Pancreas (tissue), 10 donors: ENCODE measurements at regions not wholly inside any gene's neighbourhood (a gene's known extent, or its start where the extent isn't known, plus 50 kb on each side); places are given as distances from the start of the nearest gene placed in this dataset.

ENCODE experiments used
- ATAC-seq, 4 donors: fragments of 200-7000 bp; cut with Tn5 transposase; one replicate each; pipeline versions ENCODE4 v1.8.0 to v1.9.1; 2020; ENCODE audit warnings: mild to moderate bottlenecking in 4 of 4, moderate library complexity in 4 of 4
- DNase-seq, 6 donors: peaks; one replicate each; pipeline ENCODE4 v3.0.0-alpha.2; 2020
- FAIRE-seq: peaks from 2 replicates; lab custom pipeline; 2012; peaks lifted over from hg19 to GRCh38; lab: Jason Lieb, UNC
- H3K27ac ChIP-seq, 4 donors: fragments of 200-600 bp; sonication (generic); 1 replicate in 3 of 4; 2 replicates in 1 of 4; pipeline versions ENCODE4 v1.5.0 to v1.8.0; 2020
- H3K27me3 ChIP-seq, 4 donors: fragments of 200-600 bp; one replicate each; pipeline ENCODE4 v1.8.0; 2021
- H3K36me3 ChIP-seq, 3 donors: fragments of 200-600 bp; sonication (generic) in 1 of 3; one replicate each; pipeline versions ENCODE4 v1.5.0 to v1.8.0; 2020 to 2021
- H3K4me1 ChIP-seq, 3 donors: fragments of 200-600 bp; one replicate each; pipeline ENCODE4 v1.8.0; 2021
- H3K4me3 ChIP-seq, 4 donors: fragments of 200-600 bp; sonication (generic) in 2 of 4; one replicate each; pipeline versions ENCODE4 v1.5.0 to v1.8.0; 2020 to 2021
- H3K9me3 ChIP-seq, 4 donors: fragments of 200-600 bp; one replicate each; pipeline ENCODE4 v1.8.0; 2021
- WGBS, 2 donors: extraction: QIAGEN DNeasy Blood & Tissue Kit; methylation state at CpG; one replicate each; pipeline ENCODE4 v1.1.7; 2013; 5-methylcytosine and 5-hydroxymethylcytosine counted together
- intact Hi-C, 3 donors: fragments of 100-400 bp; cut with DNase I; formaldehyde crosslinking; loops; one replicate each; pipeline versions ENCODE4 v1.11.1 to v1.14.2; 2022
- TF ChIP-seq, protein P1 (sequence below), 4 donors: fragments of 200-600 bp; sonication (generic) in 3 of 4; IDR thresholded peaks; one replicate each; pipeline versions ENCODE4 v1.5.0 to v1.8.0; 2021; ENCODE audit warnings: antibody characterized with exemption in 4 of 4
- donor health status: healthy with polysubstance abuse.
- donor health status: DM: no; HTN: no; CAD: no; lungs with moderate emphysema.
- donor health status: DM: no; HTN: no; CAD: no.
- donor health status: control.
- donor health status: control.
- donor health status: Bipolar disorder and iron deficiency.
- donor health status: DM: yes; HTN: yes; CAD: no.
- donor health status: DM: no; HTN: no; CAD: no.
- donor health status: DM: no; HTN: no; CAD: no.
- donor health status: DM: yes; HTN: yes; CAD: no.

DNA sequence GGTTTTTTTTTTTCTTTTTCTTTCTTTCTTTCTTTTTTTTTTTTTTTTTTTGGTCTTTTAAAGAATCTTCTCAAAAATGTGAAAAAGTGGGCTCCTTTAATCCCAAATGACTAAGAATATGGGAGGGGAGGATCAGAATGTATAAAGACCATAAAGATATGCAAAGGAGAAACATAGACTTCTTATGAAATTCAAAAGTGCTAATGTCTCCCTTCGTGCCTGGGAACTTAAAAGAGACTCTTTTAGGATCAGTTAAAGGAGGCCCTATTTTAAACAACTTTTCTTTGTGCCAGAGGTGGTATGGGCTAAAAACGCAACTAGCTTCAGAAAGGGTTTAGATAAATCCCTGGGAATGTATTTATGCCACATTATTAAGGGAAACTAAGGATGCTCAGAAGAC lies 54.2 kb upstream of the KAZN start:
- 80% methylated on average over 2 of the region's 2 CpGs for WGBS, 2 donors
- intact Hi-C loops: no loop called here
- no peaks in the 10 kb centered on the region for H3K4me1 ChIP-seq
- FAIRE-seq (no peak), ATAC-seq (no peak), DNase-seq (no peak)
- H3K27me3 ChIP-seq: no peaks in the 10 kb centered on the region
- H3K4me3 ChIP-seq: no peak overlapping the region
- no peaks in the 10 kb centered on the region for H3K9me3 ChIP-seq
- TF ChIP-seq, protein P1, sequence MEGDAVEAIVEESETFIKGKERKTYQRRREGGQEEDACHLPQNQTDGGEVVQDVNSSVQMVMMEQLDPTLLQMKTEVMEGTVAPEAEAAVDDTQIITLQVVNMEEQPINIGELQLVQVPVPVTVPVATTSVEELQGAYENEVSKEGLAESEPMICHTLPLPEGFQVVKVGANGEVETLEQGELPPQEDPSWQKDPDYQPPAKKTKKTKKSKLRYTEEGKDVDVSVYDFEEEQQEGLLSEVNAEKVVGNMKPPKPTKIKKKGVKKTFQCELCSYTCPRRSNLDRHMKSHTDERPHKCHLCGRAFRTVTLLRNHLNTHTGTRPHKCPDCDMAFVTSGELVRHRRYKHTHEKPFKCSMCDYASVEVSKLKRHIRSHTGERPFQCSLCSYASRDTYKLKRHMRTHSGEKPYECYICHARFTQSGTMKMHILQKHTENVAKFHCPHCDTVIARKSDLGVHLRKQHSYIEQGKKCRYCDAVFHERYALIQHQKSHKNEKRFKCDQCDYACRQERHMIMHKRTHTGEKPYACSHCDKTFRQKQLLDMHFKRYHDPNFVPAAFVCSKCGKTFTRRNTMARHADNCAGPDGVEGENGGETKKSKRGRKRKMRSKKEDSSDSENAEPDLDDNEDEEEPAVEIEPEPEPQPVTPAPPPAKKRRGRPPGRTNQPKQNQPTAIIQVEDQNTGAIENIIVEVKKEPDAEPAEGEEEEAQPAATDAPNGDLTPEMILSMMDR (IDR thresholded peaks at IDR 0.05): no peak
- no peak overlapping the region for H3K27ac ChIP-seq
- no peaks in the 10 kb centered on the region for H3K36me3 ChIP-seq

DNA sequence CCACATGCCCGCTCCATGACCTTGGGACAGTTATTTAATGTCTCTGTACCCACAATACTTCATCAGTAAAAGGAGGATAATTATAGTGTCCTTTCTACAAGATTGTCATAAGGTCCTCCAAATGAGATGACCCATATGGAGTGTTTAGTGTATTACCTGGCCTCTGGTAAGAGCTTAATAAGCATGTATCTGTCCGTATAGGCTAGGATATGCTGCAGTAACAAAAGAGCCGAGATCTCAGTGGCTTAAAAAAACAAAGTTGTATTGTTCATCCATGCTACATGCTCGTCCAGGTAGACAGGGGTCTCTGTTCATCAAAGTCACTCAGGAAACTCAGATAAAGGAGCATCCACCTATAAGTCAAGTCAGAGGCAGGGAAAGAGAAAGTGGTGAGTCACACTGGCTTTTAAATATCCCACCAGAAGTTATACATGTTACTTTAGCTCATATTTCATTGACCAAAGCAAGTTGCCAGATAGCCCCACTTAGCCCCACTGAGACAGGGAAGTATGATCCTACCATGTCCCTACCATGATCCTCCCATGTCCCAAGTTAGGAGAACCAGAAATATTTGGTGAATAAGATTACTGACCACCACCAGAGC lies 53.0 kb upstream of the KAZN start:
- DNase-seq (no peak), ATAC-seq (no peak), FAIRE-seq (no peak)
- Histone ChIP-seq H3K27ac (no peak overlapping the region), H3K36me3 (no peaks in the 10 kb centered on the region), H3K4me3 (no peak overlapping the region), H3K27me3 (no peaks in the 10 kb centered on the region), H3K4me1 (no peaks in the 10 kb centered on the region), H3K9me3 (no peaks in the 10 kb centered on the region)
- 68 to 77% methylated on average over 4 of the region's 4 CpGs for WGBS, 2 donors
- TF ChIP-seq, protein P1 (IDR thresholded peaks at IDR 0.05): no peak
- intact Hi-C loops: no loop called here

DNA sequence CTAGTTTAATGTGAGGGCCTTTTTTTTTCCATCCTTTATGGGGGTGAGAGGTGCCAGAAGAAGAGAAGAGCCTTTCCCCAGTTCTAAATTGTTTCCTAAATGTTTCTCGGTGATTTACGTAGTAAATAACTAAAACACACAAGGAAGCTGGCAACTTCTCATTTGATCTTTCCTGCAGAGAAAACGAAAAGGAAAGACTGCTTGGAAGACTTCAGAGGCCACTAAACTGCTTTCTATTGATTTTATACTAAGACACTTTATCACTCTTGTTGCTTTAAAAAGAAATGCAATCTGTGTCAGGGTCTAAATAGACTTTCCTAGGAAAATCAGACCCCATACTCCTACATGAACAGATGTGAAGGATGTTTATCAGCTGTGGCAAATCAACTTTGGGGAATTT lies 52.1 kb upstream of the KAZN start:
- Histone ChIP-seq H3K36me3 (no peaks in the 10 kb centered on the region), H3K4me1 (no peaks in the 10 kb centered on the region), H3K27me3 (no peaks in the 10 kb centered on the region), H3K4me3 (no peak overlapping the region), H3K9me3 (no peaks in the 10 kb centered on the region), H3K27ac (no peak overlapping the region)
- no peak for FAIRE-seq
- TF ChIP-seq, protein P1 (IDR thresholded peaks at IDR 0.05): no peak
- 61 to 63% methylated on average over 3 of the region's 3 CpGs for WGBS, 2 donors
- intact Hi-C loops: no loop called here
- ATAC-seq: no peak
- DNase-seq: no peak
